Neuronal stem cell (in vitro differentiated cells): ENCODE measurements at regions not wholly inside any gene's neighbourhood (a gene's known extent, or its start where the extent isn't known, plus 50 kb on each side); places are given as distances from the start of the nearest gene placed in this dataset.
A peak's percentile ranks its signal among the peaks of the same experiment; 100 is the strongest.
"Not testable (repeated sequence)": the region's sequence is repeated elsewhere in the genome, so short reads cannot be mapped to it uniquely, and the experiment has no call there.

Source experiments
- DNase-seq: peaks from one replicate; pipeline ENCODE4 v3.0.0-alpha.2; 2013; ENCODE audit warnings: low spot score
- H2AFZ ChIP-seq: one replicate; pipeline ENCODE4 v1.6.1; 2013; ENCODE audit warnings: mild to moderate bottlenecking, low read length, inconsistent platforms
- H2AK5ac ChIP-seq: 2 replicates; pipeline ENCODE4 v1.6.1; 2013; ENCODE audit warnings: low read depth, mild to moderate bottlenecking, inconsistent platforms, low read length, moderate library complexity, mixed read lengths
- H2BK120ac ChIP-seq: 2 replicates; pipeline ENCODE4 v1.6.1; 2013; ENCODE audit warnings: low read depth, mild to moderate bottlenecking, inconsistent platforms, low read length, moderate library complexity, mixed read lengths
- H2BK12ac ChIP-seq: one replicate; pipeline ENCODE4 v1.6.1; 2013; ENCODE audit warnings: low read length, inconsistent platforms
- H2BK15ac ChIP-seq: 2 replicates; pipeline ENCODE4 v1.6.1; 2013; ENCODE audit warnings: mild to moderate bottlenecking, low read length, inconsistent platforms, mixed read lengths
- H2BK5ac ChIP-seq: one replicate; pipeline ENCODE4 v1.6.1; 2013; ENCODE audit warnings: inconsistent platforms, mild to moderate bottlenecking, low read length, moderate library complexity
- H3K14ac ChIP-seq: one replicate; pipeline ENCODE4 v1.6.1; 2013; ENCODE audit warnings: low read length, inconsistent platforms
- H3K18ac ChIP-seq: 2 replicates; pipeline ENCODE4 v1.6.1; 2013; ENCODE audit warnings: low read length, inconsistent platforms
- H3K23ac ChIP-seq: 2 replicates; pipeline ENCODE4 v1.6.1; 2013; ENCODE audit warnings: low read depth, mild to moderate bottlenecking, mixed read lengths, low read length, inconsistent platforms; ENCODE audit not compliant: poor library complexity
- H3K27ac ChIP-seq: replicated peaks from 3 replicates; pipeline ENCODE4 v1.5.1; 2013; ENCODE audit warnings: low read length, inconsistent platforms
- H3K27me3 ChIP-seq, 3 experiments: 2 replicates each; pipeline ENCODE4 v1.6.1; 2013; ENCODE audit warnings: low read length in 3 of 3, mild to moderate bottlenecking in 2 of 3, inconsistent platforms in 1 of 3, low read depth in 1 of 3, mixed read lengths in 1 of 3, moderate library complexity in 1 of 3; ENCODE audit not compliant: control insufficient read depth in 3 of 3, insufficient read depth in 3 of 3
- H3K36me3 ChIP-seq, 2 donors: replicated peaks in 1 of 2; 2 replicates each; pipeline ENCODE4 v1.6.1; 2013; ENCODE audit warnings: low read length in 2 of 2; ENCODE audit not compliant: control insufficient read depth in 2 of 2, insufficient read depth in 2 of 2
- H3K4ac ChIP-seq: 2 replicates; pipeline ENCODE4 v1.6.1; 2013; ENCODE audit warnings: inconsistent platforms, mild to moderate bottlenecking, low read length, moderate library complexity
- H3K4me1 ChIP-seq, 2 donors: 1 replicate in 1 of 2; 2 replicates in 1 of 2; pipeline ENCODE4 v1.6.1; 2013; ENCODE audit warnings: low read length in 2 of 2, low read depth in 1 of 2; ENCODE audit not compliant: control insufficient read depth in 2 of 2, insufficient read depth in 1 of 2
- H3K4me2 ChIP-seq: one replicate; pipeline ENCODE4 v1.6.1; 2013; ENCODE audit warnings: mild to moderate bottlenecking, low read length, inconsistent platforms; ENCODE audit not compliant: insufficient read depth, poor library complexity, severe bottlenecking
- H3K4me3 ChIP-seq, 2 donors: 2 replicates each; pipeline ENCODE4 v1.5.1; 2013; ENCODE audit warnings: low read length in 2 of 2, mild to moderate bottlenecking in 2 of 2, inconsistent platforms in 1 of 2, moderate library complexity in 1 of 2
- H3K79me1 ChIP-seq: one replicate; pipeline ENCODE4 v1.6.1; 2013; ENCODE audit warnings: low read depth, mild to moderate bottlenecking, inconsistent platforms, low read length, moderate library complexity
- H3K9ac ChIP-seq: one replicate; pipeline ENCODE4 v1.6.1; 2013; ENCODE audit warnings: mild to moderate bottlenecking, low read depth, low read length, inconsistent platforms; ENCODE audit not compliant: poor library complexity
- H3K9me3 ChIP-seq, 2 donors: replicated peaks in 1 of 2; 2 replicates each; pipeline versions ENCODE3 to v1.6.1; 2013; ENCODE audit warnings: low read length in 2 of 2, mild to moderate bottlenecking in 2 of 2, inconsistent platforms in 1 of 2, low read depth in 1 of 2, mixed read lengths in 1 of 2, moderate library complexity in 1 of 2; ENCODE audit not compliant: control insufficient read depth in 2 of 2, insufficient read depth in 1 of 2
- H4K8ac ChIP-seq: one replicate; pipeline ENCODE4 v1.6.1; 2013; ENCODE audit warnings: low read depth, mild to moderate bottlenecking, inconsistent platforms, low read length, moderate library complexity
- H4K91ac ChIP-seq: one replicate; pipeline ENCODE4 v1.6.1; 2013; ENCODE audit warnings: low read length, low read depth, mild to moderate bottlenecking, inconsistent platforms; ENCODE audit not compliant: poor library complexity
- WGBS, 2 donors: extraction: QIAGEN DNeasy Blood & Tissue Kit; methylation state at CpG; one replicate each; pipeline ENCODE4 v1.1.7; 2013; ENCODE audit warnings: missing lambda C conversion rate in 2 of 2, mixed read lengths in 1 of 2; ENCODE audit not compliant: insufficient read length in 2 of 2, insufficient replicate concordance in 1 of 2; ENCODE audit errors: extremely low coverage in 2 of 2; 5-methylcytosine and 5-hydroxymethylcytosine counted together

- Histone ChIP-seq H3K27me3 (no peaks in the 10 kb centered on the region), H3K9me3 (no peaks in the 10 kb centered on the region), H3K27ac (no peak overlapping the region), H3K79me1 (no peaks in the 10 kb centered on the region), H3K36me3 (no peaks in the 10 kb centered on the region), H2BK120ac (no peak overlapping the region), H3K4me3 (no peak overlapping the region), H3K4ac (no peak overlapping the region), H3K14ac (no peak overlapping the region), H2BK15ac (no peak overlapping the region), H3K4me2 (no peak overlapping the region), H4K91ac (no peak overlapping the region), H3K4me1 (no peaks in the 10 kb centered on the region), H3K18ac (no peak overlapping the region), H2BK5ac (no peak overlapping the region), H4K8ac (no peak overlapping the region), H2BK12ac (no peak overlapping the region), H2AFZ (no peak overlapping the region), H3K23ac (no peak overlapping the region), H2AK5ac (no peak overlapping the region), H3K9ac (no peak overlapping the region)
- WGBS, 2 donors = no CpG with 5 or more reads among the region's 2 CpGs
- no peak for DNase-seq
Observed at GRCh38 chr5:72682561-72682960, 133.9 kb upstream of the TNPO1 start.

GRCh38 chr5:72681781-72682180, 134.7 kb upstream of the TNPO1 start:
- no peak overlapping the region for H2BK120ac ChIP-seq
- no CpG with 5 or more reads among the region's 3 CpGs for WGBS, 2 donors
- H2AK5ac ChIP-seq = no peak overlapping the region
- no peak overlapping the region for H2AFZ ChIP-seq
- H3K4me1 ChIP-seq = no peaks in the 10 kb centered on the region
- no peak overlapping the region for H4K8ac ChIP-seq
- H3K18ac ChIP-seq = no peak overlapping the region
- H3K23ac ChIP-seq = no peak overlapping the region
- H3K9me3 ChIP-seq = no peaks in the 10 kb centered on the region
- no peak overlapping the region for H2BK15ac ChIP-seq
- no peak overlapping the region for H3K4me3 ChIP-seq
- H3K36me3 ChIP-seq = no peaks in the 10 kb centered on the region
- H3K9ac ChIP-seq = no peak overlapping the region
- DNase-seq = no peak
- no peak overlapping the region for H4K91ac ChIP-seq
- peak overlapping the region; percentile 21 for H2BK5ac ChIP-seq
- H3K79me1 ChIP-seq = no peaks in the 10 kb centered on the region
- H3K27me3 ChIP-seq = no peaks in the 10 kb centered on the region
- H3K27ac ChIP-seq = no peak overlapping the region
- H3K14ac ChIP-seq = no peak overlapping the region
- H3K4ac ChIP-seq = no peak overlapping the region
- H3K4me2 ChIP-seq = no peak overlapping the region
- no peak overlapping the region for H2BK12ac ChIP-seq

GRCh38 chr5:72677447-72677846, 139.0 kb upstream of the TNPO1 start:
- H2BK120ac ChIP-seq = no peak overlapping the region
- no peak overlapping the region for H4K91ac ChIP-seq
- H3K4ac ChIP-seq = no peak overlapping the region
- no CpG with 5 or more reads among the region's 1 CpG for whole genome bisulfite sequencing, 2 donors
- no peaks in the 10 kb centered on the region for H3K9me3 ChIP-seq
- H3K36me3 ChIP-seq = no peaks in the 10 kb centered on the region
- no peaks in the 10 kb centered on the region for H3K27me3 ChIP-seq
- no peak overlapping the region for H3K4me2 ChIP-seq
- H2AFZ ChIP-seq = no peak overlapping the region
- DNase-seq = no peak
- H3K18ac ChIP-seq = no peak overlapping the region
- H3K4me3 ChIP-seq = no peak overlapping the region
- H2AK5ac ChIP-seq = no peak overlapping the region
- no peak overlapping the region for H4K8ac ChIP-seq
- H3K27ac ChIP-seq = no peak overlapping the region
- no peak overlapping the region for H2BK12ac ChIP-seq
- no peak overlapping the region for H3K9ac ChIP-seq
- no peak overlapping the region for H3K23ac ChIP-seq
- H3K14ac ChIP-seq = no peak overlapping the region
- no peak overlapping the region for H2BK15ac ChIP-seq
- H3K4me1 ChIP-seq = no peaks in the 10 kb centered on the region
- no peak overlapping the region for H2BK5ac ChIP-seq
- no peaks in the 10 kb centered on the region for H3K79me1 ChIP-seq

GRCh38 chr5:72676831-72677230, 139.6 kb upstream of the TNPO1 start:
- H3K4me1 ChIP-seq, H3K36me3 ChIP-seq, H3K27ac ChIP-seq, H3K23ac ChIP-seq, H2AFZ ChIP-seq, H4K8ac ChIP-seq, H2BK5ac ChIP-seq, H3K4me3 ChIP-seq, H3K9ac ChIP-seq, H2BK120ac ChIP-seq, H2AK5ac ChIP-seq, H3K9me3 ChIP-seq, DNase-seq, H3K27me3 ChIP-seq, H2BK12ac ChIP-seq, H4K91ac ChIP-seq, H3K79me1 ChIP-seq, H3K18ac ChIP-seq, H3K14ac ChIP-seq, H3K4me2 ChIP-seq, H3K4ac ChIP-seq, H2BK15ac ChIP-seq: not testable (repeated sequence)
- no CpG with 5 or more reads among the region's 8 CpGs for WGBS, 2 donors
